ENCODE measurements at regions not wholly inside any gene's neighbourhood (a gene's known extent, or its start where the extent isn't known, plus 50 kb on each side); places are given as distances from the start of the nearest gene placed in this dataset.

DNA sequence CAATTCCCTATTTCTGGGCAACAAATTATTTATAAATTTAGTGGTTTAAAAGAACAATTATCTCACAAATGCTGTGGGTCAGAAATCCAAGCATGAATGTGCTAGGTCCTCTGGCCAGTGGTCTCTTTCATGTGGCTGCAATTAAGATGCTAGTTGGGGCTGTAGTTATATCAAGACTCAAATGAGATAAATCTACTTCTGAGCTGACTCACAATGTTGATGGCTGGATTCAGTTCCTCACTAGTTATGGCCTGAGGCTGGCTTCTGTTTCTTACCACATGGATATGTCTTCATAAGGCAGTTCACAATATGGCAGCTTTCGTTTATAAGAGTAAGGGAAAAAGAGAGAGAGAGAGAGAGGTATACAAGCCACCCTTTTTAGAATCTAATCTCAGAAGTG lies 717.0 kb downstream of the PRELID2 start:
- intact Hi-C loops (cut with micrococcal nuclease; ENCODE audit: unreplicated experiment), result no loop called here
- no peaks in the 10 kb centered on the region for H4K20me1 ChIP-seq (ENCODE audit: insufficient read depth)
- CTCF ChIA-PET, result no interaction called here

DNA sequence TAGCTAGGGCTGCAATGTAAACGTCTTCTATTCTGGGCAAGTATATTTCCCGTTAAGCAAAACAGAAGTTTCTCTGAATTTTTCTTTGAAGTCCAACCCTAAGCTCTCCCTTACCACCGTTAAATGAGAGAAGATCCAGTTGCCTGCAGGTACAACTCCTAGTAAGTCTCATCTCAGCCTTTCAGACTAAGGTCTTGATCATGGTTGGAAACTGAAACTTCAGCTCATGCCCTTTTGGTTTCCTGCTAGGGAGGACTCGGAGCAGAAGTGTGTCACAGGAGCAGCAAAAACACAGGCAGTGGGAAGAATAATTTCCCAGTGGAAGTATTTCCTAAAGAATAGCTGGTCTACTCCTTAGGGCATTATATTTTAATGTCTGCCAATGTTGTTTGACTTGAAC lies 717.9 kb downstream of the PRELID2 start:
- H3K4me2 ChIP-seq, result no peak overlapping the region
- H3K9me2 ChIP-seq (ENCODE audit: insufficient read depth), result no peaks in the 10 kb centered on the region
- no peak overlapping the region for H3K27ac ChIP-seq
- H3K9me3 ChIP-seq (ENCODE audit: insufficient read depth, low read depth), result no peaks in the 10 kb centered on the region
- no peak overlapping the region for H2AFZ ChIP-seq
- no peak overlapping the region for H3K4me3 ChIP-seq
- CTCF ChIA-PET, result no interaction called here
- H3K4me1 ChIP-seq (replicated peaks; ENCODE audit: insufficient read depth), result no peaks in the 10 kb centered on the region
- DNase-seq, result no peak
- H3K36me3 ChIP-seq (ENCODE audit: low read depth), result no peaks in the 10 kb centered on the region
- POLR2A ChIA-PET (ENCODE audit: unreplicated experiment), result no interaction called here
- H3K27me3 ChIP-seq (ENCODE audit: insufficient read depth, low read depth), result no peaks in the 10 kb centered on the region
- TF ChIP-seq, protein P1, sequence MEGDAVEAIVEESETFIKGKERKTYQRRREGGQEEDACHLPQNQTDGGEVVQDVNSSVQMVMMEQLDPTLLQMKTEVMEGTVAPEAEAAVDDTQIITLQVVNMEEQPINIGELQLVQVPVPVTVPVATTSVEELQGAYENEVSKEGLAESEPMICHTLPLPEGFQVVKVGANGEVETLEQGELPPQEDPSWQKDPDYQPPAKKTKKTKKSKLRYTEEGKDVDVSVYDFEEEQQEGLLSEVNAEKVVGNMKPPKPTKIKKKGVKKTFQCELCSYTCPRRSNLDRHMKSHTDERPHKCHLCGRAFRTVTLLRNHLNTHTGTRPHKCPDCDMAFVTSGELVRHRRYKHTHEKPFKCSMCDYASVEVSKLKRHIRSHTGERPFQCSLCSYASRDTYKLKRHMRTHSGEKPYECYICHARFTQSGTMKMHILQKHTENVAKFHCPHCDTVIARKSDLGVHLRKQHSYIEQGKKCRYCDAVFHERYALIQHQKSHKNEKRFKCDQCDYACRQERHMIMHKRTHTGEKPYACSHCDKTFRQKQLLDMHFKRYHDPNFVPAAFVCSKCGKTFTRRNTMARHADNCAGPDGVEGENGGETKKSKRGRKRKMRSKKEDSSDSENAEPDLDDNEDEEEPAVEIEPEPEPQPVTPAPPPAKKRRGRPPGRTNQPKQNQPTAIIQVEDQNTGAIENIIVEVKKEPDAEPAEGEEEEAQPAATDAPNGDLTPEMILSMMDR (conservative IDR thresholded peaks at IDR 0.05), result no peak
- no peak for TF ChIP-seq EZH2 (IDR thresholded peaks at IDR 0.05; ENCODE audit: low read depth)
- H3F3A ChIP-seq (ENCODE audit: insufficient read depth, low read depth), result no peaks in the 10 kb centered on the region
- no peaks in the 10 kb centered on the region for H3K79me2 ChIP-seq (ENCODE audit: low read depth)
- BruUV-seq (replicated peaks), result no TSS peak
- intact Hi-C loops (cut with micrococcal nuclease; ENCODE audit: unreplicated experiment), result no loop called here
- no peaks in the 10 kb centered on the region for H4K20me1 ChIP-seq (ENCODE audit: insufficient read depth)

More for the DNA sequence above, 717.0 kb downstream of the PRELID2 start:
- DNase-seq, result no peak
- no TSS peak for BruUV-seq (replicated peaks)
- Histone ChIP-seq H3K79me2 (ENCODE audit: low read depth) (no peaks in the 10 kb centered on the region), H3K27ac (no peak overlapping the region), H2AFZ (no peak overlapping the region; the same call in 1 of the 2 replicates), H3K36me3 (ENCODE audit: low read depth) (no peaks in the 10 kb centered on the region), H3K4me2 (no peak overlapping the region), H3K4me3 (no peak overlapping the region), H3F3A (ENCODE audit: insufficient read depth, low read depth) (no peaks in the 10 kb centered on the region), H3K4me1 (replicated peaks; ENCODE audit: insufficient read depth) (no peaks in the 10 kb centered on the region), H3K27me3 (ENCODE audit: insufficient read depth, low read depth) (no peaks in the 10 kb centered on the region), H3K9me3 (ENCODE audit: insufficient read depth, low read depth) (no peaks in the 10 kb centered on the region), H3K9me2 (ENCODE audit: insufficient read depth) (no peaks in the 10 kb centered on the region)
- POLR2A ChIA-PET (ENCODE audit: unreplicated experiment), result interaction anchor here (0.7 kb wide), 1 partner anchor 44 kb away, joined by 6 read pairs; no protein-coding TSS in a partner anchor
- TF ChIP-seq, protein P1 (conservative IDR thresholded peaks at IDR 0.05), result no peak
- TF ChIP-seq EZH2 (IDR thresholded peaks at IDR 0.05; ENCODE audit: low read depth), result no peak

DNA sequence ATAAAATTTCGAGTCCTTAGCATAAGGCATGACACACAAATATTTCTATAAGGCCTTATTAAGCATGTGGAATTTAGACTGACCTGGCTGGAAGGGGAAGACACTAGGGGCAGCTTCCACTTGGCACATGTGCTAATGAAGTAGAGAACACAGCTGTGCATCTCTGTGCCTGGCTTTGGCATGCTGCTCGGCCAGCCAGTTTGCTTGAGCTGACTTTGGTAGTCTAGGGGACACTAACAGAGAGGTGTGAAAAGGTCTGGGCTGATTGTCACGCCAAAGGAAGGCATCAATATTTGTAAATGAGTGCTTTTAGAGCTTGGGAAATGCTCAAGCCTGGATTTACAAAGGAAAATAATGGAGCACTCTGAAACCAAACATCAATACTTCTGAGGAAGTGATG lies 723.7 kb downstream of the PRELID2 start:
- Histone ChIP-seq H3K4me3 (no peak overlapping the region), H4K20me1 (ENCODE audit: insufficient read depth) (no peaks in the 10 kb centered on the region), H3F3A (ENCODE audit: insufficient read depth, low read depth) (no peaks in the 10 kb centered on the region), H3K4me2 (no peak overlapping the region), H3K27ac (no peak overlapping the region), H3K9me2 (ENCODE audit: insufficient read depth) (no peaks in the 10 kb centered on the region), H3K36me3 (ENCODE audit: low read depth) (no peaks in the 10 kb centered on the region), H3K27me3 (ENCODE audit: insufficient read depth, low read depth) (no peaks in the 10 kb centered on the region), H3K4me1 (replicated peaks; ENCODE audit: insufficient read depth) (no peaks in the 10 kb centered on the region), H2AFZ (no peak overlapping the region), H3K9me3 (ENCODE audit: insufficient read depth, low read depth) (no peaks in the 10 kb centered on the region), H3K79me2 (ENCODE audit: low read depth) (no peaks in the 10 kb centered on the region)
- POLR2A ChIA-PET (ENCODE audit: unreplicated experiment), result no interaction called here
- CTCF ChIA-PET, result no interaction called here
- no peak for DNase-seq
- intact Hi-C loops (cut with micrococcal nuclease; ENCODE audit: unreplicated experiment), result no loop called here
- BruUV-seq (replicated peaks), result no TSS peak
- TF ChIP-seq EZH2 (IDR thresholded peaks at IDR 0.05; ENCODE audit: low read depth), result no peak
- TF ChIP-seq, protein P1 (conservative IDR thresholded peaks at IDR 0.05), result no peak
